ENCODE measurements at regions not wholly inside any gene's neighbourhood (a gene's known extent, or its start where the extent isn't known, plus 50 kb on each side); places are given as distances from the start of the nearest gene placed in this dataset.

- no peak for TF ChIP-seq CTCF (IDR thresholded peaks at IDR 0.05)
- TF ChIP-seq EP300 (IDR thresholded peaks at IDR 0.05) = no peak
Observed at GRCh38 chr18:42242758-42243157, 287.7 kb downstream of the PIK3C3 start.
